ENCODE measurements at regions not wholly inside any gene's neighbourhood (a gene's known extent, or its start where the extent isn't known, plus 50 kb on each side); places are given as distances from the start of the nearest gene placed in this dataset.

DNA sequence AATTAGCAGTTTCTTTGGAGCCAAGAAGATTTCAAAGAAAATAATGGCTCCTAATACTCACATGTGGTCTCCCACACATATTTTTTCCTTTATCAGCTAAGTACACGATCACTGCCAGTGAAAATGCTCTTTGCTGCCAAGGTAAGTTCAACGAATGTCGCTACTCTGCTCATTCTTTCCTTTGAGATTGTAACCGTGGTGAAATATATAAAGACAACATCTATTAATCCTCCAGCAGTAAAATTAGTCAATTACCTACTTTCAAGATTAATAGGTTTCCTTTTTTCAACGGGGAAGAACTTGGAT is 672.2 kb downstream of the GATA3 start:
- TF ChIP-seq, protein P1, sequence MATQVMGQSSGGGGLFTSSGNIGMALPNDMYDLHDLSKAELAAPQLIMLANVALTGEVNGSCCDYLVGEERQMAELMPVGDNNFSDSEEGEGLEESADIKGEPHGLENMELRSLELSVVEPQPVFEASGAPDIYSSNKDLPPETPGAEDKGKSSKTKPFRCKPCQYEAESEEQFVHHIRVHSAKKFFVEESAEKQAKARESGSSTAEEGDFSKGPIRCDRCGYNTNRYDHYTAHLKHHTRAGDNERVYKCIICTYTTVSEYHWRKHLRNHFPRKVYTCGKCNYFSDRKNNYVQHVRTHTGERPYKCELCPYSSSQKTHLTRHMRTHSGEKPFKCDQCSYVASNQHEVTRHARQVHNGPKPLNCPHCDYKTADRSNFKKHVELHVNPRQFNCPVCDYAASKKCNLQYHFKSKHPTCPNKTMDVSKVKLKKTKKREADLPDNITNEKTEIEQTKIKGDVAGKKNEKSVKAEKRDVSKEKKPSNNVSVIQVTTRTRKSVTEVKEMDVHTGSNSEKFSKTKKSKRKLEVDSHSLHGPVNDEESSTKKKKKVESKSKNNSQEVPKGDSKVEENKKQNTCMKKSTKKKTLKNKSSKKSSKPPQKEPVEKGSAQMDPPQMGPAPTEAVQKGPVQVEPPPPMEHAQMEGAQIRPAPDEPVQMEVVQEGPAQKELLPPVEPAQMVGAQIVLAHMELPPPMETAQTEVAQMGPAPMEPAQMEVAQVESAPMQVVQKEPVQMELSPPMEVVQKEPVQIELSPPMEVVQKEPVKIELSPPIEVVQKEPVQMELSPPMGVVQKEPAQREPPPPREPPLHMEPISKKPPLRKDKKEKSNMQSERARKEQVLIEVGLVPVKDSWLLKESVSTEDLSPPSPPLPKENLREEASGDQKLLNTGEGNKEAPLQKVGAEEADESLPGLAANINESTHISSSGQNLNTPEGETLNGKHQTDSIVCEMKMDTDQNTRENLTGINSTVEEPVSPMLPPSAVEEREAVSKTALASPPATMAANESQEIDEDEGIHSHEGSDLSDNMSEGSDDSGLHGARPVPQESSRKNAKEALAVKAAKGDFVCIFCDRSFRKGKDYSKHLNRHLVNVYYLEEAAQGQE (IDR thresholded peaks at IDR 0.05; ENCODE audit: low read depth) = no peak
- TF ChIP-seq EGR1 (IDR thresholded peaks at IDR 0.05; ENCODE audit: low read depth) = no peak
- no peak for TF ChIP-seq ELF1 (IDR thresholded peaks at IDR 0.05; ENCODE audit: borderline replicate concordance, low read depth)
- no peak for TF ChIP-seq POLR2A (IDR thresholded peaks at IDR 0.05; ENCODE audit: borderline replicate concordance, extremely low read depth, insufficient read depth, insufficient read length)
- TF ChIP-seq YY1 (IDR thresholded peaks at IDR 0.05; ENCODE audit: extremely low read depth, insufficient replicate concordance, low read depth, low read length) = no peak
- TF ChIP-seq, protein P2, sequence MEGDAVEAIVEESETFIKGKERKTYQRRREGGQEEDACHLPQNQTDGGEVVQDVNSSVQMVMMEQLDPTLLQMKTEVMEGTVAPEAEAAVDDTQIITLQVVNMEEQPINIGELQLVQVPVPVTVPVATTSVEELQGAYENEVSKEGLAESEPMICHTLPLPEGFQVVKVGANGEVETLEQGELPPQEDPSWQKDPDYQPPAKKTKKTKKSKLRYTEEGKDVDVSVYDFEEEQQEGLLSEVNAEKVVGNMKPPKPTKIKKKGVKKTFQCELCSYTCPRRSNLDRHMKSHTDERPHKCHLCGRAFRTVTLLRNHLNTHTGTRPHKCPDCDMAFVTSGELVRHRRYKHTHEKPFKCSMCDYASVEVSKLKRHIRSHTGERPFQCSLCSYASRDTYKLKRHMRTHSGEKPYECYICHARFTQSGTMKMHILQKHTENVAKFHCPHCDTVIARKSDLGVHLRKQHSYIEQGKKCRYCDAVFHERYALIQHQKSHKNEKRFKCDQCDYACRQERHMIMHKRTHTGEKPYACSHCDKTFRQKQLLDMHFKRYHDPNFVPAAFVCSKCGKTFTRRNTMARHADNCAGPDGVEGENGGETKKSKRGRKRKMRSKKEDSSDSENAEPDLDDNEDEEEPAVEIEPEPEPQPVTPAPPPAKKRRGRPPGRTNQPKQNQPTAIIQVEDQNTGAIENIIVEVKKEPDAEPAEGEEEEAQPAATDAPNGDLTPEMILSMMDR (IDR thresholded peaks at IDR 0.05 in 2 of 3, conservative IDR thresholded peaks at IDR 0.05 in 1 of 3; ENCODE audit: borderline replicate concordance in 1 of 3, insufficient read depth in 1 of 3, low read depth in 2 of 3, low read length in 2 of 3) = no peak
- TF ChIP-seq, protein P3, sequence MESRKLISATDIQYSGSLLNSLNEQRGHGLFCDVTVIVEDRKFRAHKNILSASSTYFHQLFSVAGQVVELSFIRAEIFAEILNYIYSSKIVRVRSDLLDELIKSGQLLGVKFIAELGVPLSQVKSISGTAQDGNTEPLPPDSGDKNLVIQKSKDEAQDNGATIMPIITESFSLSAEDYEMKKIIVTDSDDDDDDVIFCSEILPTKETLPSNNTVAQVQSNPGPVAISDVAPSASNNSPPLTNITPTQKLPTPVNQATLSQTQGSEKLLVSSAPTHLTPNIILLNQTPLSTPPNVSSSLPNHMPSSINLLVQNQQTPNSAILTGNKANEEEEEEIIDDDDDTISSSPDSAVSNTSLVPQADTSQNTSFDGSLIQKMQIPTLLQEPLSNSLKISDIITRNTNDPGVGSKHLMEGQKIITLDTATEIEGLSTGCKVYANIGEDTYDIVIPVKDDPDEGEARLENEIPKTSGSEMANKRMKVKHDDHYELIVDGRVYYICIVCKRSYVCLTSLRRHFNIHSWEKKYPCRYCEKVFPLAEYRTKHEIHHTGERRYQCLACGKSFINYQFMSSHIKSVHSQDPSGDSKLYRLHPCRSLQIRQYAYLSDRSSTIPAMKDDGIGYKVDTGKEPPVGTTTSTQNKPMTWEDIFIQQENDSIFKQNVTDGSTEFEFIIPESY (IDR thresholded peaks at IDR 0.05; ENCODE audit: extremely low read depth, insufficient replicate concordance, low read length) = no peak
- no peak for TF ChIP-seq SIN3A (IDR thresholded peaks at IDR 0.05; ENCODE audit: low read depth)
- no peak for TF ChIP-seq POLR2AphosphoS5 (IDR thresholded peaks at IDR 0.05; ENCODE audit: low read depth, low read length)
- TF ChIP-seq, protein P4, sequence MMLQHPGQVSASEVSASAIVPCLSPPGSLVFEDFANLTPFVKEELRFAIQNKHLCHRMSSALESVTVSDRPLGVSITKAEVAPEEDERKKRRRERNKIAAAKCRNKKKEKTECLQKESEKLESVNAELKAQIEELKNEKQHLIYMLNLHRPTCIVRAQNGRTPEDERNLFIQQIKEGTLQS (IDR thresholded peaks at IDR 0.05) = no peak
- no peak for TF ChIP-seq RAD21 (IDR thresholded peaks at IDR 0.05; ENCODE audit: low read depth)
- no peak for TF ChIP-seq EZH2phosphoT487 (IDR thresholded peaks at IDR 0.05; ENCODE audit: borderline replicate concordance)

Measured in HCT116 (cell line).